ENCODE measurements at regions not wholly inside any gene's neighbourhood (a gene's known extent, or its start where the extent isn't known, plus 50 kb on each side); places are given as distances from the start of the nearest gene placed in this dataset.
"Not testable (repeated sequence)": the region's sequence is repeated elsewhere in the genome, so short reads cannot be mapped to it uniquely, and the experiment has no call there.

DNA sequence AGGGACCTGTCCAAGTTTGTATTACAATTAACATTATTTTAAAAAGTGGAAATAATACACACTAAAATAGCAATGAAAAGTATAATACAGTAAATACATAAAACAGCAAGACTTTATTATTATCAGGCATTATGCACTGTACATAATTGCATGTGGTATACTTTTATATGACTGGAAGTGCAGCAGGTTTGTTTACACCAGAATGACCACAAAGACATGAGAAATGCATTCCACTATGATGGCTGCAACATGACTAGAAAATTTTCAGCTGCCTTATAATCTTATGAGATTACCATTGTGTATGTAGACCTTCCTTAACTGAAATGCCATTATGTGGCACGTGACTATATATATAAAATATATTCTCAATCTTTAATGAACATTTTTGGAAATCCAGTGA lies 1699.6 kb downstream of the KCNT2 start:
- no peak for DNase-seq (ENCODE audit: low spot score)

DNA sequence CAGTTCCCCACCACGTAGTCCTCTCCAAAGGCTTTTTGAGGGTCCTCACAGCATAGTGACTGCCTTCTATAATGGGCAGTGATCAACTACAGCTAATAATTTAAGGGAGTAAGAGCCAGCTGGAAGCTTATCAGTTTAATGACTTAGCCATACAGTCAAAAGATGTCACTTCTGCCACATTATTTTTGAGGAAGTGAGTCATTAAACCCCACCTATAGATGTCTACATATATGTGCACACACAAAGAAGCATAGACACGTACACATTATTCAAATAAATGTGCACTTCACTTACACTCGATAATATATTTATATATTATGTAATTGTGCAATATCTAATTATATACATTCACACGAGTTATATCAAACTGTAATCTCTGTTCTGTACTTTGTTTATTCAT lies 1704.7 kb downstream of the KCNT2 start:
- DNase-seq (ENCODE audit: low spot score): no peak

DNA sequence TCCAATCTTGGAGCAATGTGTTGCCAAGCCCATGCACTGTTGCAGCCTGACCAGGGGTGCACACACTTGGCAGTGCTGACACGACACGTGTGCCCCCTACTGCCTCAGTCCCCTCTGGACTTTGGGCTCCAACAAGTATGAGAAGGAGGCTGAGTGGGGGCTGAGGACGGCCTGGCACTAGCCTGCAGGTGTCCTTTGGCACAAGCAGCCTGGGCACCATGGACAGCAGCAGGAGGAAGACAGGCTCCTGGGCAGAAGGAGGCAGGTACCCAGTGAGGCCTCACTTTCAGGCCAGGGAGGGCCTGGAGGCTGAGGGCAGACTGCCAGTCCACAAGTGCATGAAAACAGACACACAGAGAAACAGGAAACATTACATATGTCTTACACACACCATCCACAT lies 1702.9 kb upstream of the B3GALT2 start:
- DNase-seq (ENCODE audit: low spot score): no peak

DNA sequence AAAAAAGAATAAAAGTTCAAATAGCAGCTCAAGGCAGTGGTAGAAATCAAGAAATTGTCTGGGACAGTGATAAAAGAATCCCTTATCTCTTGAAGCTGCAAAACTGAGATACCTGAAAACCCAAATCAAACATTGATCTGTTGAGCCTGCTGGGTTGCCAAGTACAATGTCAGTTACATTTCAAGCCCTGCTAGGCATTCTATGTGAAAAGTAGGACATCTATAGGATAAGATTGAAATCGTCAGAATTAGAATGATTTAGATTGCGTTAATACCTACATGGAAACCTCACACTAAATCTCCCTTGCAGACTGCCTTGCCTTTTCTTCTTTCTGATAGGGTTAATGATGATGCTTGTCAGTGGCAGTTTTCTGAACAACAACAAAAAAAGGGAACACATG lies 1684.4 kb upstream of the B3GALT2 start:
- DNase-seq (ENCODE audit: low spot score): no peak

DNA sequence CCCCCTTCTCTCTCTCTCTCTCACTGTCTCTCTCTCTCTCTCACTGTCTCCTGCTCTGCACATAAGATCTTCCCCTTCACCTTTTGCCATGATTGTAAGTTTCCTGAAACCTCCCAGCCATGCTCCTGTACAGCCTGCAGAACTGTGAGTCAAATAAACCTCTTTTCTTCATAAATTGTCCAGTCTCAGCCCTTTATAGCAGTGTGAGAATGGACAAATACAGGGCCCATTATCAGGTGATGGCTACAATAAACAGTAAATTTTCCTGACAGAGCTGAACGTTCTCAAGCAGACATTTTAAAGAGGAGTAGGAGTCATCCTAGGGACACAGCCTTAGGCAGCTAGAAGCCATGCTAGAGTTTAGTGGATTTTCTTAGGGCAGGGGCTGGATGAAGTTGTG lies 1679.7 kb upstream of the B3GALT2 start:
- DNase-seq (ENCODE audit: low spot score): no peak

DNA sequence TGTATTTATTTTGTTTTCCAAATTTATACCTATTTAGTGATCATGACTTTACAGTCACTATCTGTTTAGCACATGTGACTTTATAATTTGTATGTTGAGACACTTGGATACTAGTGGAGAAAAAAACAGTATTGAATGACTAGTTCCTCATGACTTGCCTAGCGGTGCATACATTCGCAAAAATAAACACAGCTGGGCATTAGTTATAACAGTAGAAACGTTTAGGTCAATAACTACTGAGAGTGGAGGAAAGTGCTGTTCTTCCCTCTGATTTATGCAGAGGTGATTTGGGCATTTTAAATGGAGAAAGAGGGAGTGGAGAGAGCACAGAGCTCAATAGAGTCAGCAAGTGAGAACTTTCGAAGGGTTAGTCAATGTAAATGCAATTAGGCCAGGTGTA lies 1679.0 kb upstream of the B3GALT2 start:
- no peak for DNase-seq (ENCODE audit: low spot score)

DNA sequence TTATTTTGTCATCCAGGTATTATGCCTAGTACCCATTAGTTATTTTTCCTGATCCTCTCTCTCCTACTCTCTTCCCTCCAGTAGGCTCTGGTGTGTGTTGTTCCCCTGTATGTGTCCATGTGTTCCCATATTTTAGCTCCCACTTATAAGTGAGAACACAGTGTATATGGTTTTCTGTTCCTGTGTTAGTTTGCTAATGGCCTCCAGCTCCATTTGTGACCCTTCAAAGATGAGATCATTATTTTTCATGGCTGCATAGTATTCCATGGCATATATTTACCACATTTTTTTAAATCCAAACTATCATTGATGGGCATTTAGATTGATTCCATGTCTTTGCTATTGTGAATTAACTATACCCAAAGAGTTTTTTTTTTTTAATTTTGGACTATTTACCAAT lies 1675.7 kb upstream of the B3GALT2 start:
- no peak for DNase-seq (ENCODE audit: low spot score)

DNA sequence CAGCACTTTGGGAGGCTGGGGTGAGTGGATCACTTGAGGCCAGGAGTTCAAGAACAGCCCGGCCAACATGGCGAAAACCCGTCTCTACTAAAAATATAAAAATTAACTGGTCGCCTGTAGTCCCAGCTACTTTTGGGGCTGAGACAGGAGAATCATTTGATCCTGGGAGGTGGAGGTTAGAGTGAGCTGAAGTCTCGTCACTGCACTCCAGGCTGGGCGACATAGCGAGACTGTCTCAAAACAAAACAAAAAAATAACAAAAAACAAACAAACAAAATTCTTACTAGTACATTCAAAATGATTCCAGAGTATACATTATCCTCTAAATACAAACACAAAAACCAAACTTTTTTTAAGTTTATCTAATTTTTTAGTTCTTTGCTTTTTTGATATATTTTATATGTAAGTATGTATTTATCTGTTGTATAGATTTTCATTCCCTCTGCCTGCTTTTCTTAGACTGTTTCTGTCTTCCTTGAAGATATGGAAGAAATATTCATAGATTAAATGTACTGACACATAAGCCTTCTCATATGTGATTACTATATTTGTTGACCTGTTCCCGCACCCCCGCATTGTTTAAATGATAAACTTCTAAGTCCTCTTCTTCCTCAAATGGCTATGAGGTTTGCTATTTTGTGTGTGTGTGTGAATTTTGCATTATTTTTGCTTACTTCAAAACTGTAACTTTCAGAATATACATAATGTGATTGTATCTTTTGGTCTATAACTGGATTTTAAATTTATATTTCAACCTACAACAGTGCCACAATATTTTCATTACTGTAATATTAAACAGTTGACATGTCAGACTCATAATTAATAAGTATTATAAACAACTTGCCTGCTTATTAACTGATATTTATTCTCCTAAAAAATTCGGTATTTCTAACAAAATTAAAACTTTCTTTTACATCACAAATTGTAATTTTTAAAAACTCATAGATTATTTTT lies 1674.1 kb upstream of the B3GALT2 start:
- no peak for DNase-seq (ENCODE audit: low spot score)

DNA sequence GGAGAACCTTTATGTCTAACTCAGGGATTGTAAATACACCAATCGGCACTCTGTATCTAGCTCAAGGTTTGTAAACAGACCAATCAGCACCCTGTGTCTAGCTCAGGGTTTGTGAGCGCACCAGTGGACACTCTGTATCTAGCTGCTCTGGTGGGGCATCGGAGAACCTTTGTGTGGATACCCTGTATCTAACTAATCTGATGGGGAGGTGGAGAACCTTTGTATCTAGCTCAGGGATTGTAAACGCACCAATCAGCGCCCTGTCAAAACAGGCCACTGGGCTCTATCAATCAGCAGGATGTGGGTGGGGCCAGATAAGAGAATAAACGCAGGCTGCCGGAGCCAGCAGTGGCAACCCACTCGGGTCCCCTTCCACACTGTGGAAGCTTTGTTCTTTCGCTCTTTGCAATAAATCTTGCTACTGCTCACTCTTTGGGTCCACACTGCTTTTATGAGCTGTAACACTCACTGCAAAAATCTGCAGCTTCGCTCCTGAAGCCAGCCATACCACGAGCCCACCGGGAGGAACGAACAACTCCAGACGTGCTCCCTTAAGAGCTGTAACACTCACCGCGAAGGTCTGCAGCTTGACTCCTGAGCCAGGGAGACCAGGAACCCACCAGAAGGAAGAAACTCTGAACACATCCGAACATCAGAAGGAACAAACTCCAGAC lies 1673.2 kb upstream of the B3GALT2 start:
- DNase-seq (ENCODE audit: low spot score): not testable (repeated sequence)

DNA sequence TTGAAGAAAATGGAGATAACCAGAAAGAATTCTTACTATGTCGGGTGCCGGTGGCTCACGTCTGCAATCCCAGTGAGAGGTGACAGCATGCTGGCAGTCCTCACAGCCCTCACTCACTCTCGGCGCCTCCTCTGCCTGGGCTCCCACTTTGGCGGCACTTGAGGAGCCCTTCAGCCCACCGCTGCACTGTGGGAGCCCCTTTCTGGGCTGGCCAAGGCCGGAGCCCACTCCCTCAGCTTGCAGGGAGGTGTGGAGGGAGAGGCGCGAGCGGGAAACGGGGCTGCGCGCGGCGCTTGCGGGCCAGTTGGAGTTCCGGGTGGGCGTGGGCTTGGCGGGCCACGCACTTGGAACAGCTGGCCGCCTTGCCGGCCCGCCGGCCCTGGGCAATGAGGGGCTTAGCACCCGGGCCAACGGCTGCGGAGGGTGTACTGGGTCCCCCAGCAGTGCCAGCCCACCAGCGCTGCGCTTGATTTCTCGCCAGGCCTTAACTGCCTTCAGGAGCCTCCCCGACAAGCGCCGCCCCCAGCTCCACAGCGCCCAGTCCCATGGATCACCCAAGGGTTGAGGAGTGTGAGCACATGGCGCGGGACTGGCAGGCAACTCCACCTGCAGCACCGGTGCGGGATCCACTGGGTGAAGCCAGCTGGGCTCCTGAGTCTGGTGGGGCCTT lies 1672.5 kb upstream of the B3GALT2 start:
- not testable (repeated sequence) for DNase-seq (ENCODE audit: low spot score)

DNA sequence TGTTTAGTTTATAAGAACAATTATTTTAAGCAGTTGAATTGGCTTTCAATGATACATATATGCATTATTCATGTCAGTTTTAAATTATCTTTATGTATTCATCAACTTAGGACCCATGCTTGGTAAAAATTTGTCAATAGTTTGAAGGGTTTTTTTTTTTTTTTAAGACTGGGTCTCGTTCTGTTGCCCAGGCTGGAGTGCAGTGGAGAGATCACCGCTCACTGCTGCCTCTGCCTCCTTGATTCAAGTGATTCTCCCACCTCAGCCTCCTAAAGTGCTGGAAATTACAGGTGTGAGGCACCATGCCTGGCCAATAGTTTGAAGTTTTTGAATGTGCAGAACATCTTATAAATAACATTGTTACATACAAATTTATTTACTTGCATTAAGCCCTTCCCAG lies 1671.0 kb upstream of the B3GALT2 start:
- DNase-seq (ENCODE audit: low spot score): no peak

DNA sequence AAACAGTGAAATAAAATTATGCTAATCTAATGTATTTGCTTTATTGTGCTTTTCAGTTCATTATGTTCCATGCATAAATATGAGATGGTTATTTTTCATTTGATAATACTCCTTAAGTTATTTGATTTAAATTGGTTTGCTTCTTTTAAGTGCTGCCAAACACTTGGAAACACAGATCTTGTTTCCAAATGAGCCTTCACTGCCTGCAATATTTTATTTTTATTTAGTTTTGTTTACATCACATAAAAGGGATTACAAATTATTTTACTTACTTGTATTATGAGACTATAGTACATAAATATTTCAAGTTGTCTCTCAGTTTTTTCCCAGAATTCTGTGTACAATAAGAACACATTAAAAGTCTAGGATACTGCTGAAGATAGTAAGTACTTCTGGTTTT lies 1662.4 kb upstream of the B3GALT2 start:
- DNase-seq (ENCODE audit: low spot score): no peak

DNA sequence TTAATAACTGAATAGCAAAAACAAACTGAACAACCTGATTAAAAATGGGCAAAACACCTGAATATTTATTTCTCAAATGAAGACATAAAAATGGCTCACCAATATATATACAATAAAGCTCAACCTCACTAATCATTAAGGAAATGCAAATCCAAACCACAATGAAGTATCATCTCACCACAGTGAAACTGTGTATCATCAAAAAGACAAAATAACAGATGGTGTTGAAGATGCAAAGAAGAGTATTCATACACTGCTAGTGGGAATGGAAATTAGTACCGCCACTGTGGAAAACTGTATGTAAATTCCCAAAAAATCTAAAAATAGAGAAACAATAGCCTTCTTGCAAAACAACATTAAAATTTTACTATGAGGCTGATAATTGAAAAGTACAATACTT lies 1660.1 kb upstream of the B3GALT2 start:
- DNase-seq (ENCODE audit: low spot score): no peak

DNA sequence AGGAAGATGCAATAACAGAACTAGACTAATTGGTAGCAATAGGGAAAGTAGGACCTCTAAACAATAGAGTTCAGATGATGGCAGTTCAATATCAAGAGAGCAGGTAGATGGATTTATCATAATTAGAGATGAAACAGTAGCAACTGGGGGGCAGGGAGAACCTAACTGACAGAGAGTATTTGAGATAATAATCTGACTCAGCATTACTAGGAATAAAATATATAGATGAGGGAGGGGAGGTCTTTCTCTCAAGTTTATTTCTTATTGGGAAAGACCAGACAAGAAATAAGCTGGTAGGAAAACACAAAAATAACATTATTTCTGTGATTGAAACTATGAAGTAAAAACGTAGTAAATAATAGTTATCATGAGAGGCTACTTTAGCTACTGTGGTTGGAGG lies 1656.7 kb upstream of the B3GALT2 start:
- no peak for DNase-seq (ENCODE audit: low spot score)

DNA sequence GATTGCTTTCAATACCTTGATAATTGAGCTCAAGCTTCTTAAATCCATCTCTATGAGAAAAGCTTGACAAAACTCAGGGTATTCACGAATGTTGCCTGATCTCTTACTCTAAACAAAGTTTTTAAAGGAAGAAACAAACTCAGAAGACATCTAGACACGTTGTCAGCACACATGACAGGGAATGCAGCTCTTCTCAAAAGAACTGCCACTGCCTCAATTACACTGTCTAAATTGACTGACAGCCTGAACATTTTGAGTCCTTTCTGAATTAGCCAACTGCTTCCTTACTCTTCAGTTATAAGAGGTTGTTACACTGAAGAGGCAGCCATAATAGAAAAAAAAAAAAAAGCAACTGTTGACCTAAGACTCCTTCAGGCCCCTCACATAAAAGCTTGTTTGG lies 1646.7 kb upstream of the B3GALT2 start:
- no peak for DNase-seq (ENCODE audit: low spot score)

DNA sequence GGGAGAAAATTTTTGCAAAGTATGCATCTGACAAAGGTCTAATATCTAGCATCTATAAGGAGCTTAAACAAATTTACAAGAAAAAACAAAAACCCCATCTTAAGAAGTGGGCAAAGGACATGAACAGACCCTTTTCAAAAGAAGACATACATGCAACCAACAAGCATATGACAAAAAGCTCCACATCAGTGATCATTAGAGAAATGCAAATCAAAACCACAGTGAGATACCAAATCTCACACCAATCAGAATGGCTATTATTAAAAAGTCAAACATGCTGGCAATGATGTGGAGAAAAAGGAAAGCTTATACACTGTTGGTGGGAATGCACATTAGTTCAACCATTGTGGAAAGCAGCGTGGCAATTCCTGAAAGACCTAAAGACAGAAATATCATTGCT lies 1645.2 kb upstream of the B3GALT2 start:
- DNase-seq (ENCODE audit: low spot score): not testable (repeated sequence)

DNA sequence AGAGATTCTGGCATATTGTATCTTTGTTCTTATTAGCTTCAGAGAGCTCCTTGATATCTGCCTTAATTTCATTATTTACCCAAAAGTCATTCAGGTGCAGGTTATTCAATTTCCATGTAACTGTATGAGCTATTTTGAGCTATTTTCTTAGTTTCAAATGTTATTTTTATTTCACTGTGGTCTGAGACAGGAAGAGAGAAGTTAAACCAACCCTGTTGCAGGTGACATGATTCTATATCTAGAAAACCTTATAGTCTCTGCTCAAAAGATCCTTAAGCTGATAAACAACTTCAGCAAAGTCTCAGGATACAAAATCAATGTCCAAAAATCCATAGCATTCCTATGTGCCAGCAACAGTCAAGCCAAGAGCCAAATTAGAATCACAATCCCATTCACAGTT lies 1644.0 kb upstream of the B3GALT2 start:
- no peak for DNase-seq (ENCODE audit: low spot score)

DNA sequence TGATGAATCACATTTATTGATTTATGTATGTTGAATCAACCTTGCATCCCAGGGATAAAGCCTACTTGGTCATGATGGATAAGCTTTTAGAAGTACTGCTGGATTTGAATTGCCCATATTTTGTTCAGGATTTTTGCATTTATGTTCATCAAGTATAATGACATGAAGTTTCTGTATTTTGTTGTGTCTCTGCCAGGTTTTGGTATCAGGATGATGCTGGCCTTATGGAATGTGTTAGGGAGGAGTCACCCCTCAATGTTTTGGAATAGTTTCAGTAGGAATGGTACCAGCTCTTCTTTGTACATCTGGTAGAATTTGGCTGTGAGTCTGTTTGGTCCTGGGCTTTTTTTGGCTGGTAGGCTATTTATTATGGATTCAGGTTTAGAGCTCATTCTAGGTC lies 1643.1 kb upstream of the B3GALT2 start:
- no peak for DNase-seq (ENCODE audit: low spot score)

DNA sequence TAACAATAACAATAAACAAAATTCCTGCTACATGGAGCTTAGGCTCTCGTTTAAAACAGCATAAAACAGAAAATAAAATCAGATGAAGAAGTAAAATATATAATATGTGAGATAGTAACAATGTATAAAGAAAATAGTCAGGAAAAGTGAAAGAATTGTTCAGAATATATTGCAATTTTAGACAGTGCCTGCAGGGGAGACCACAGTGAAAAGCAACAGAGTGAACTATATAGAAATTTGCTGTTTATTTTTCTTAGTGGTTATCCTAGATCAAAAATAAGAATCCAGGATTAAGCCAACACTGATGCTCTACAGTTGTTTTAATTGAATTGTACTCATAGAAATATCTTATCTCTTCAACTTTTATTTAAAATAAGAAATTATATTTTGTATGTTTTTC lies 1639.0 kb upstream of the B3GALT2 start:
- no peak for DNase-seq (ENCODE audit: low spot score)

DNA sequence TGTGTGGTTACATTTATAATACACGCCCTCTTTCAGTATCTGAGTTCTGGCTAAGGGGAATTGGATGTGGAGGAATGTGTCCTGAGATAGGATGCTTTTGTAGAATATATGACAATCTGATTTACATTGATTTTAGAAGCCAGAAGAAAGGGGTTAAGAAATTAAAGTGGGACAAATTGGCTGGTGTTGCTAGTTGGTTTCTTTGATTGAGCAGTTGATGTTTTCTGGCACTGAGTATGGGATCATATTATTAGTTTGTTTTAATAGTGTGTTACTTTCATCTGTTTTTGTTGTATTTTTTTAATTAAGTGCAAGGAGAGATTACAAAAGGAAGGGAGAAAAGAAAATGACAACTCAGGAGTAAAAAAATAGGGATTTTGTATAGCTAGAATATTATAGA lies 1634.7 kb upstream of the B3GALT2 start:
- no peak for DNase-seq (ENCODE audit: low spot score)

DNA sequence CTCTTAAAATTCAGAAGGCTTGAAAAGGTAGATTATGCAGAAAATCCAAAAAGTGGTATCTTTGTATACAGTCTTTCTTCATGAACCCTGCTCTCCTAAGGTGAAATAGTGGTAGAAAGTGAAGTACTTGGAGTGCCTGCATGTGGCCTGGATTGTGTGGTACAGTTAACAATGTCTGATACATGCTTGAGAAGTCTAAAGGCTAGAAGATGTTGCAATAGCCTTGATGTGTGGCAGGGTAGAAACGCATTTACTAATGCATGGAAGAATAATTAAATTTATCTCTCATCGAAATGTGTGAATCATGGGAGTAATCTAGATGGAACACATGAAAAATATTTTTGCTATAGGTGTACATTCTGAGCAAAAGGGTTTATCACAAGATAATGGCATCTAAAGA lies 1632.3 kb upstream of the B3GALT2 start:
- DNase-seq (ENCODE audit: low spot score): no peak

DNA sequence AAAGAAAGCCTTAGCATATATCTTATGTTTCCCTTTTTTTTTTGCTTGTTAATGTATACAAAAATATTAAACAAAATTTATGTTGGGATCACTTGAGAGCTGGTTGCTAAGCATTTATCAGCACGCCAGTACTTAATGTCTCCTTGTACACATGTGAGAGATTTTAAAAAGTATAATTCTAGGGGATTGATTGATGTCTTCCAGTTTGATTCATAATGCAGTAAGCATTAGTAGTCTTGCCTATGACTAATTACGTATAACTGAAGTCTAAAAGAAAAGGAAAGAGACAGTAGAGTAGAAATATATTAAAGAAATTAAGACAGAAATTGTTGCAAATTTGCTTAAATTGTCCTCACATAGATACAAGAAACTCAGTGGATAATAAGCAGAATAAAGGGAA lies 1630.4 kb upstream of the B3GALT2 start:
- no peak for DNase-seq (ENCODE audit: low spot score)

DNA sequence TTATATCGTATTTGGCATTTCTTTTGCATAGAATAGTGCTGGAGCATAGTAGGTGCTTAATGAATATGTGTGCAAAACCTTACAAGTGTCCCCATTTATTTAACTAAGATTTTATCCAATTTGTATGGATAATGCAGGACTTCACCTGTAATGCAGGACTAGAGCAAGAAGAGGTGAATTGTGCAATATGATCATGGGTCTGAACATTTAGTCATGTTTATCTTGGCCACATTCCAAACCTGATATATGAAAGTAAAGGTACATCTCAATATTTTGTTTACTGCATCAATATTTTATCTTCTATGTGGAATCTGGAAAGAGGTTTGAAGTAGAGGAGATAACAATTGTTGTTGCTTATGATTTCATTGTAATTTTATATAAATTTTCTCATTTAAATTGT lies 1626.7 kb upstream of the B3GALT2 start:
- no peak for DNase-seq (ENCODE audit: low spot score)
